ENCODE measurements at regions not wholly inside any gene's neighbourhood (a gene's known extent, or its start where the extent isn't known, plus 50 kb on each side); places are given as distances from the start of the nearest gene placed in this dataset.

DNA sequence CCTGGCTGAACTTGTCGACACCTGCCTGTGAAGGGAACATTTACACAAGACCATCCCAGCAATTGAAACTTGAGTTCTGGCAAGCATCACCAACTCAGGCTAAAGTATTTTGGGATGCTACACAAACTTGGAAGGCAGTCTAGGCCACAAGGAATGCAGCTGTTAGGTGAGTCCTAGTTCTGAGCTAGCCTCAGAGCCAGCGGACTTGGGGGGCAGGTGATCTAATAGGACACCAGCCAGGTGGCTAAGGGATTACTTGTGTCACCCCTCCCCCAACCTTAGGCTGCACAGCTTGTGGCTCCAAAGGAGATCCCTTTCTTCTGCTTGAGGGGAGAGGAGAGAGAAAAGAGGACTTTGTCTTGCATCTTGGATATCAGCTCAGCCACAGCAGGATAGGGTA, 62.3 kb upstream of the DKK2 start:
- no peak for DNase-seq (ENCODE audit: extremely low read depth, insufficient read length)
- TF ChIP-seq, protein P1, sequence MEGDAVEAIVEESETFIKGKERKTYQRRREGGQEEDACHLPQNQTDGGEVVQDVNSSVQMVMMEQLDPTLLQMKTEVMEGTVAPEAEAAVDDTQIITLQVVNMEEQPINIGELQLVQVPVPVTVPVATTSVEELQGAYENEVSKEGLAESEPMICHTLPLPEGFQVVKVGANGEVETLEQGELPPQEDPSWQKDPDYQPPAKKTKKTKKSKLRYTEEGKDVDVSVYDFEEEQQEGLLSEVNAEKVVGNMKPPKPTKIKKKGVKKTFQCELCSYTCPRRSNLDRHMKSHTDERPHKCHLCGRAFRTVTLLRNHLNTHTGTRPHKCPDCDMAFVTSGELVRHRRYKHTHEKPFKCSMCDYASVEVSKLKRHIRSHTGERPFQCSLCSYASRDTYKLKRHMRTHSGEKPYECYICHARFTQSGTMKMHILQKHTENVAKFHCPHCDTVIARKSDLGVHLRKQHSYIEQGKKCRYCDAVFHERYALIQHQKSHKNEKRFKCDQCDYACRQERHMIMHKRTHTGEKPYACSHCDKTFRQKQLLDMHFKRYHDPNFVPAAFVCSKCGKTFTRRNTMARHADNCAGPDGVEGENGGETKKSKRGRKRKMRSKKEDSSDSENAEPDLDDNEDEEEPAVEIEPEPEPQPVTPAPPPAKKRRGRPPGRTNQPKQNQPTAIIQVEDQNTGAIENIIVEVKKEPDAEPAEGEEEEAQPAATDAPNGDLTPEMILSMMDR (IDR thresholded peaks at IDR 0.05; ENCODE audit: insufficient read depth, low read length, poor library complexity, severe bottlenecking): no peak
- H3K4me3 ChIP-seq (replicated peaks; ENCODE audit: low read depth, low read length): no peak overlapping the region
- H3K27me3 ChIP-seq (replicated peaks; ENCODE audit: control insufficient read depth, insufficient read depth, low read length): no peaks in the 10 kb centered on the region
- H3K36me3 ChIP-seq (ENCODE audit: control insufficient read depth, insufficient read depth, low read length): no peaks in the 10 kb centered on the region

DNA sequence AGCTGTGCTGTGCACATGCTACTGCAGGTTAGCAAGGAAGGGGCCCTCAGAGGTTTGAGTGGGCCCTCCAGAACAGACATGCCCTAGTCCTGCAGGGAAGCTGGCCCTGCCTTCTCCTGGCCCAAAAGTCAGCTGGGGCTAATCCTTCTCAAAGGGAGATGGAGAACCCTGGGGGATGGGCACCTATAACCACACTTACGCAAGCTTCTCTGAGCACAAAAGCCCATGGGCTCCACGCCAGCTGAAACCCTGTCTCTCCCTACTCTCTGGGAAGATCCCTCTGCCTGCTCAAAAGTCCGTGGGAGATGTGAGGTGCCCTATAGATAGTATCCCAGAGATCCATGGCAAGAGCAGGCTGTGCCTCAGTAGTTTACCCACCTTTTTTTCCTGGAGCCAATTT, 58.9 kb upstream of the DKK2 start:
- Histone ChIP-seq H3K4me3 (replicated peaks; ENCODE audit: low read depth, low read length) (no peak overlapping the region), H3K27me3 (replicated peaks; ENCODE audit: control insufficient read depth, insufficient read depth, low read length) (no peaks in the 10 kb centered on the region), H3K36me3 (ENCODE audit: control insufficient read depth, insufficient read depth, low read length) (no peaks in the 10 kb centered on the region)
- TF ChIP-seq, protein P1 (IDR thresholded peaks at IDR 0.05; ENCODE audit: insufficient read depth, low read length, poor library complexity, severe bottlenecking): no peak
- DNase-seq (ENCODE audit: extremely low read depth, insufficient read length): no peak

DNA sequence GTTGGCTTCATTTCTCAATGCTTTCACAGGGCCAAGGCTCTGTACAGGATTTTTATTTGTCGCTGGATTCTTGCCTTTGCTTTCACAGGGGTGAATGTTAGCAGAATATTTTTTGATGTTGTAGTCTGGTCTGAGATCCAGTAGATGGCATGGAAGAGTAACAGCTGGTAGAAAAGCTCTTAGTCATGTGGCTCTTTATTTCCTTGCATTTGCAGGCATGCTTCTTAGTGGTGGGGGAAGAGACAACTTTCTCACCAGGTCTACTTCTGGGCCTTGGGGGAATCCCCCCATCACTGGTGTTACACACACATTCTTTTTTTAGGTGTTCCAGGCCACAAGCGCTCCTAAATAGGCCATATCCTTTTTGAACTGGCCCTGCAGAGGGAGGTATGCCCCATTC, 58.2 kb upstream of the DKK2 start:
- TF ChIP-seq, protein P1 (IDR thresholded peaks at IDR 0.05; ENCODE audit: insufficient read depth, low read length, poor library complexity, severe bottlenecking): peak; percentile 25
- Histone ChIP-seq H3K27me3 (replicated peaks; ENCODE audit: control insufficient read depth, insufficient read depth, low read length) (no peaks in the 10 kb centered on the region), H3K4me3 (replicated peaks; ENCODE audit: low read depth, low read length) (no peak overlapping the region), H3K36me3 (ENCODE audit: control insufficient read depth, insufficient read depth, low read length) (no peaks in the 10 kb centered on the region)
- DNase-seq (ENCODE audit: extremely low read depth, insufficient read length): no peak
